ENCODE measurements at regions not wholly inside any gene's neighbourhood (a gene's known extent, or its start where the extent isn't known, plus 50 kb on each side); places are given as distances from the start of the nearest gene placed in this dataset.
A peak's percentile ranks its signal among the peaks of the same experiment; 100 is the strongest.
"Not testable (repeated sequence)": the region's sequence is repeated elsewhere in the genome, so short reads cannot be mapped to it uniquely, and the experiment has no call there.

GRCh38 chr2:192598649-192599048 lies 403.9 kb upstream of the TMEFF2 start:
- intact Hi-C loops (cut with DNase I); DNase-seq: not testable (repeated sequence)

DNA sequence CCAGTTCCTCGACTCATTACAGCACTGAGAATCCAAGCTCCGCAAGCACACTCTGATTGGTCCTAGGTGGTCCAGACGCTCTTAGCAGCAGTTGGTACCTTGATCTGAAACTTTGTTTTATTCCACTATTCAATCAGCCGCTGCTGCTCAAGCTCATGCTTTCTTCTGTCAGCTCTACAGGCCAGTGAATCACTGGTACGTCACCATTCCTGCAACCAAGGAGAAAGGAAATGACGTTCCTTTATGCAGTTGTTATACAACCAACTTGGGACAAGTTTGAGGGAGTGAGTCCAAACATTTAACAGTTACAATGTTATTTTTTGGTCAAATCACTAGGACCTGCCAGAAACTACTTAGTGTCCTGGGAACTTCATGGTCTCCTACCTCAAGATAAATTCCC lies 398.8 kb upstream of the TMEFF2 start:
- intact Hi-C loops (cut with DNase I): no loop called here
- DNase-seq: no peak

GRCh38 chr2:192591617-192592016 lies 396.9 kb upstream of the TMEFF2 start:
- intact Hi-C loops (cut with DNase I): no loop called here
- no peak for DNase-seq

- DNase-seq: no peak
- intact Hi-C loops (cut with DNase I): no loop called here
Measured at GRCh38 chr2:192585418-192585817, 390.7 kb upstream of the TMEFF2 start.

DNA sequence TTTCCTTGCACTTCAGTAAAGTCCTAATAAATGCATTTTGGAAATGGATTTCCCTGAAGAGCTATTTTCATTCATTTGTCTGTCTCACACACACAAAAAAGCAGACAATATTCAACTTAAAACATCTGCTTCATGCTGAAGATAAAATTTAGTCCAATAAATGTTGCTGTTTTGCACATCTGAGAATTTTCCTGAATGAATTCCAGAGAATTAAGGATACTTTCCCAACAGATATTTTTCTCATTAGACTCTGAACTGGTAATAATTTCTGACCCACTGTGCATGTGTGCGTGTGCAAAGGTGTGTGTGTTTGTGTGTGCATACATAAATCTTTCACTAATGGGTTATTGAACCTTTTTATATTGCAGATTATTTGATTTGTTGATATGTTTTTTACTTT lies 390.2 kb upstream of the TMEFF2 start:
- intact Hi-C loops (cut with DNase I): no loop called here
- DNase-seq: no peak

DNA sequence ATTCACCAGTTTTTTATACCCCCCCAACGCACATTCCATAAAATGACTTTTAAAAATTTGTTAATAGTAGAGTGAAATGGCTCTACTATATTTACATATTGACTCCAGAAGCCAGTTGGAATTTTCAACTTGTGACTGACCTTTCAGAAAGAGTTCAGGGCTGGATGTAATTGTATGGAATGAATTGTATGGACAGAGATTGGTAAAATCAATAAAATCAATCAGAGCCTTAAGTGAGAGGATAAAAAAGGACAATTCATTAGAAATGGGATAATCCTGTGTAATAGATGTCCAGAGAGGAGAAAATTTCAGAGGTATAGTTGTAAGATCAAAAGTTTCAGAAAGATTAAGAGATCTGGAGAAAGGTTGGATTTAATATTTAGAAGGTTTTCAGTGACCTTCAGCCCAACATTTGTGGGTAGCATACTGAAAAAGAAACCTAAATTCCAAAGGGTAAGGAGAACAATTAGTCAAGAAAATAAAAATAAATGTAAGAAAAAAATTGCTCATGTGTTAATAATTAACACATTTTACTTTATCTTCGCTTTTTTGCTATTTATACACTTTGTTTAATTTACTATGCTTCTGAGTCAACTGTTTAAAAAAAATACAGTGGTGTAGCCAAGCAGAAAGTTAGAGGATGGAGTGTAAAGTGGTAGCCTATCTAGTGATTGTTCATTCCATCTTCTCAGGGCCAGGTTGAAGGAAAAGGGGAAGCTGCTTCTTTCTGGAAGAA lies 385.4 kb upstream of the TMEFF2 start:
- no peak for DNase-seq
- intact Hi-C loops (cut with DNase I): no loop called here

DNA sequence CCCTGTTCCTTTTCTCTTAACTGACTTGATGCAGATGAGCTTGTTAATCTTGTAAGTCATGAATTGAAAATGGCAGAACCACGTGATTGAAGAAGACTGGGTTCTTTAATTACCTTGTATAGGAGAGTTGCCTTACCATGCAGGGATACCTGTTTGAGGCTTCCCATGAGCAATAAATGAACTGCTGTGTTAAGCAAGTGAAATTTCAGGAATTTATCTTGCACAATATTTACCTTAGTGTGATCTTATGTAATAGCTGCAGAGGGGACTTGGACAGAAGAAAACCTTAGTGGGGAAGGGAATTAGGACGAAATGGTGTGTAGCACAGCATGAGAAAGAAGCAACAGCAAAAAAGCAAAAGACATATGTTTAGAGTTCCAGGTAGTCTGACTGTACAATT lies 384.0 kb upstream of the TMEFF2 start:
- DNase-seq: no peak
- intact Hi-C loops (cut with DNase I): no loop called here

DNA sequence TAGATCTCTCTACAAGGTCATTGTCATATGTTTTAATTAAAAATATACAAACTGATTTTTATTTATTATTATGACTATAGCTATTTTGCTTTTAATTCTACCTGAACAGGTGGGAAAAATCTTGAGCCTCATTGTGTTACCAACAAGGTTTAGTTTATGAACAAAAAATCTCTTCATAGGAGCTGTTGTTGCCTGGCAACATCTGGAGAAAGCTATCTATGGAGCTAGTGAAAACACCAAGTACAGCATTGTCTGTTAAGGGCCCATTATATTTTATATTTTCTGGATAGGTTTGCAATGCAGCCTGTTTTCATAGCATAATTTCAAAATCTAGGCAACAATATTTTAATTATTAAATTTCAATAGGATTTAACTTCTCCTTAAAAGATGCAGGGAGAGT lies 383.0 kb upstream of the TMEFF2 start:
- intact Hi-C loops (cut with DNase I): no loop called here

DNA sequence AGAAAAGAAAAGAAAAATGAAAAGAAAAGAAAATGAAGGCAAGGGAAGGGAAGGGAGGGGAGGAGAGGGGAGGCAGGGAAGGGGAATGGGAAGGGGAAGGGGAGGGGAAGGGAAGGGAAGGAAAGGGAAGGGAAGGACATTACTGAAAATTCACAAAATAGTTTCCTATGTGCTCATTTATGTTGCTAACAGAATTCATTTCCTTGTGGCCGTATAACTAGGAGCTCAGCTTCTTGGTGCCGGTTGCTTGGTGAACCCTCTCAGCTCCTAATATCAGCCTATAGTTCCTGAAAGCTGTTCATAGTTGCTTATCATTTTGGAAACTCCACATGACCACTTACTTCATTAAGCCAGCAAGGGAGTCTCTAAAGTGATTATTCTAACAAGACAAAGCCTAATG lies 379.8 kb upstream of the TMEFF2 start:
- intact Hi-C loops (cut with DNase I): no loop called here
- no peak for DNase-seq

More for the DNA sequence above, 383.0 kb upstream of the TMEFF2 start:
- DNase-seq: no peak

- no peak for DNase-seq
- intact Hi-C loops (cut with DNase I): no loop called here
Measured at GRCh38 chr2:192571636-192572035, 376.9 kb upstream of the TMEFF2 start.

DNA sequence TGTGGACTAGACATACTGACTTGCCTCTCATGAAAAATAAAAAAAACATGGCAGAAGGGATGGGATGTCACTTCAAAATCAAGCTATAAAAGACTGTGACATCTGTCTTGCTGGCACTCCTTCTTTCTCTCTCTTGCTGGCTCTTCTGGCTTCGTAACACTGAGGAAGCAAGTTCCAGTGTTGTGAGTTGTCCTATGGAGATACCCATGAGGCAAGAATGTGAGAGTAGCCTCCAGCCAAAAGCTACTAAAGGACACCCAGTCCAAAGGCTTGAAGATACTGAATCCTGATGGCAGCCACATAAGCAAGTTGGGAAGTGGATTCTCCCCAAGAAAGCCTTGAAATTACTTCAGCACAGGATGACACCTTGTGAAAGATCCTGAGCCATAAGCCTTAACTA lies 376.1 kb upstream of the TMEFF2 start:
- DNase-seq: no peak
- intact Hi-C loops (cut with DNase I): no loop called here

DNA sequence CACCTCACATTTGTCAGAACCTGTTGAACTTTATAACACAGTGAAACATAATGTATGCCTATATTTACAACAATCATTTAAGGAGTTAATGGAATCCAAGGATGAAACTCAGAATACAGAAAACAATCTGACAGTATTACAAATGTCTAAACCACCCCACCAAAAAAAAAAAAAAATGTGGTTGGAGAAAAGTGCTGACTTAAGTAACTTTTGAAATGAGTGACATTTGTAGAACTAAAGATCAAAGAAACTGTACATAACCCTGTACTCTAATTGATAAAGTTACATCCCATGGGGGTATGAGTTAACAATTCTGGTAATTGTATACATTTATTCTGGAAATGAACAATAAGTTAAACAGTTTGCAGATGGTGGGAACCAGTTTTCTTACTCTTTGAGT lies 372.1 kb upstream of the TMEFF2 start:
- DNase-seq: no peak
- intact Hi-C loops (cut with DNase I): no loop called here

DNA sequence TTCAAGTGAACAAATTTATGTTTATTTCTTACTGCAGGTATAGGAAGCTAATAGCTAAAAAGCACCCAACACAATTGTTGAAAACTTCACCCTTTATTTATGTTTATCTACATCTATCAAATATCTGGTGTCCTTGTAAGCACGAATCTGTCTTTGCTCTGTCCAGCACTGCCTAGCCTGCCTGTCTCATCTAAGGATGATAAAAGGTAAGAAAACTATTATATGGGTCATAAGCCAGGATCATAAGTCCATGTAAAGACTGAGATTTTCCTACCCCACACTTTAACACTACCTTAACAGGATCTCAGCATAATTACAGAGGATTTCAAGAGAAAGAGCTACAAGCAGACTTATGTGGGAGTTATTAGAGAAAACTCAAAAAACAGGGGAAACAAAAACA lies 365.6 kb upstream of the TMEFF2 start:
- intact Hi-C loops (cut with DNase I): no loop called here
- DNase-seq: no peak

GRCh38 chr2:192559587-192559986 lies 364.9 kb upstream of the TMEFF2 start:
- intact Hi-C loops (cut with DNase I): no loop called here
- no peak for DNase-seq

DNA sequence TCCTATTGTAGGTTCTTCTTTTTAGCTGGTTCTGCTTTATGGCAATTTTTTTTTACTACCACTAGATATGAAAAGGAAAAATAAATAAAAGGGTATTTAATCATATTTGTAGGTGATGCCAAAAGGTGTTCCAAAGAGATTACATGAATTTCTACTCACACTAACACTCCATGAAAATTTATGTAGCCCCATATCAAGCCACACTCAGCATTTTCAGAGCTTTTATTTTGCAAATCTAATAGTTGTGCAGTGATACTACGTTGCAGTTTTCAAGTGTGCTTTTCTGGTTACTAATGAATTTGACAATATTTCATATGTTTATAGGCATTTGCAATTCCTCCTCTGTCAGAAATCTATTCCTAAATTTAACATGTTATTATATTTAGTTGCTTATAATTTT lies 363.9 kb upstream of the TMEFF2 start:
- DNase-seq: no peak
- intact Hi-C loops (cut with DNase I): no loop called here

DNA sequence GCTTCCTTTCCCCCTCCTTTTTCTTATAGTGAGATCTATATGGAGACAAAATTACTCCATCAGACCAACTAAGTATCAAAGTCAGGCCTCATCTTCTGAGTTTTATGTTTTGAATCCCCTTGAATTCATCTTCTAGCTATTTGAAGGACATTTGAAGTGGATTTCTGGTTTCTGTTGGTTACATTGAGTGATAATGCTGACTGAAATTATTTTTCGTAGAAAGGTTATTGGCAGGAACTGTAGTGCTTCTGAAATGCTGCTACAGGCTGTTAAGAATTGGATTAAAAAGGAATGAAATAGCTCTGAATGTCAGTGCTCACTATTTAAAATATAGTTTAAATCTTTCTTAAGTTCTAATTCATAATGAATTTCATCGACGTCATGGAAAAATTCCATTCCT lies 361.0 kb upstream of the TMEFF2 start:
- no peak for DNase-seq
- intact Hi-C loops (cut with DNase I): no loop called here

GRCh38 chr2:192551760-192552159 lies 357.0 kb upstream of the TMEFF2 start:
- intact Hi-C loops (cut with DNase I): no loop called here

DNA sequence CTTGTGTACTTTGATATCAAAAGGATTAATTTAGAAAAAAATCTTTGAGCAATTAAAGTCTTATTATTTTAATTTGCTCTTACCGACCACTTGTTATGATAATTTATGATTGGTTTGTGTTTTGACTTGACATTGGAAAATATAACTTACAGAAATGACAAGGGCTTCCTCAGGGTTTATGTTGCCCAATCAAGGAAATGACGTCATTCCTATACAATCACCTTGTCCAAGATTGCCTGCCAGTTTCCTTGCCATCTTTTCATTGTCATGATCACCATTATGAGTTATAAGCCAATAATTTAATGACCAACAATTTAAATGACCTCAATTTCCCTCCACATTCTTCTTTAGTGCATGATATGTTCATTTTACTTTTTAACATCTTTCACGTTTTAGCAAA lies 351.8 kb upstream of the TMEFF2 start:
- intact Hi-C loops (cut with DNase I): no loop called here
- DNase-seq: no peak

More at GRCh38 chr2:192551760-192552159, 357.0 kb upstream of the TMEFF2 start:
- DNase-seq: no peak

DNA sequence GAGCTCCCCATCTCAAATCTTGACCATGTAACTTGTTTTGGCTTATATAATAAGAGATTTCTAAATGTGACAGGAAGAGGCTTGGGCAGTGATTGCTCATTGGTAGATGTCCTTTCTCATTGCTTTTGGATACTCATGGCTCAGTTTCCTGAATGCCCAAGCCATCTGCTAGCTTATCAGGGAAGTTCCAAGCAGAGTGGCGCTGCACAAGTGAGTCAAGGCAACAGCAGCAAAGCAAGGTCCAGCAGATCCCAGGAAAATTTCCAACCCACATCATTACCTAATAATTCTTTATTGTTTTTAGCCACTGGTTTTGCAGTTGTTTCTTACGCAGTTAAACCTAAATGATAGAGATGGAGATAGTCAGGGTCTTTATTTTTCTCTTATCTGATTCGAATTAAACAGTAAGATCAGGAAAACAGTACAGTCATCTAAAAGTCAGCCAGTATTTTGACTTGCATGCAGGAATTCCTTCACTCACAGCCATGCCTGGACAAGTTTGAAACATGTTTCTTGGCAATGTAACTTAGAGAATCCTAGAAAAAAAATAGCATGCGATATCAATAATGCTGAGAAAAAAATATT lies 349.7 kb upstream of the TMEFF2 start:
- intact Hi-C loops (cut with DNase I): no loop called here

DNA sequence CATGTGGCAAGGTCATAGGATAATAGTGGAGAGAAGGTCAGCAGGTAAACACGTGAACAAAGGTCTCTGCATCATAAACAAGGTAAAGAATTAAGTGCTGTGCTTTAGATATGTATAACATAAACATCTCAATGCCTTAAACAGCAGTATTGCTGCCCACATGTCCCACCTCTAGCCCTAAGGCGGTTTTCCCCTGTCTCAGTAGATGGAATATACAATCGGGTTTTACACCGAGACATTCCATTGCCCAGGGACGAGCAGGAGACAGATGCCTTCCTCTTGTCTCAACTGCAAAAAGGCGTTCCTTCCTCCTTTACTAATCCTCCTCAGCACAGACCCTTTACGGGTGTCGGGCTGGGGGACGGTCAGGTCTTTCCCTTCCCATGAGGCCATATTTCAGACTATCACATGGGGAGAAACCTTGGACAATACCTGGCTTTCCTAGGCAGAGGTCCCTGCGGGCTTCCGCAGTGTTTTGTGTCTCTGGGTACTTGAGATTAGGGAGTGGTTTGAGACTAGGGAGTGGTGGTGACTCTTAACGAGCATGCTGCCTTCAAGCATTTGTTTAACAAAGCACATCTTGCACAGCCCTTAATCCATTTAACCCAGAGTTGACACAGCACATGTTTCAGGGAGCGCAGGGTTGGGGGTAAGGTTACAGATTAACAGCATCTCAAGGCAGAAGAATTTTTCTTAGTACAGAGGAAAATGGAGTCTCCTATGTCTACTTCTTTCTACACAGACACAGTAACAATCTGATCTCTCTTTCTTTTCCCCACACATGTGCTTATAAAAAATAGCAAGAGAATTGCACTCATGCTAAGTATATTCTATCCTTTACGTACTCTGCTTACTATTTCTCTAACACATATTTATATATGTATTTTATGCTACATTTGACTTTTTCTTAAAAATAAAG lies 347.7 kb upstream of the TMEFF2 start:
- intact Hi-C loops (cut with DNase I); DNase-seq: not testable (repeated sequence)

More for the DNA sequence above, 349.7 kb upstream of the TMEFF2 start:
- peak in 1 of 10 donors; percentile 40 for DNase-seq

GRCh38 chr2:192539306-192539705 lies 344.6 kb upstream of the TMEFF2 start:
- intact Hi-C loops (cut with DNase I): no loop called here
- no peak for DNase-seq
